ENCODE measurements at regions not wholly inside any gene's neighbourhood (a gene's known extent, or its start where the extent isn't known, plus 50 kb on each side); places are given as distances from the start of the nearest gene placed in this dataset.

- TF ChIP-seq, protein P1, sequence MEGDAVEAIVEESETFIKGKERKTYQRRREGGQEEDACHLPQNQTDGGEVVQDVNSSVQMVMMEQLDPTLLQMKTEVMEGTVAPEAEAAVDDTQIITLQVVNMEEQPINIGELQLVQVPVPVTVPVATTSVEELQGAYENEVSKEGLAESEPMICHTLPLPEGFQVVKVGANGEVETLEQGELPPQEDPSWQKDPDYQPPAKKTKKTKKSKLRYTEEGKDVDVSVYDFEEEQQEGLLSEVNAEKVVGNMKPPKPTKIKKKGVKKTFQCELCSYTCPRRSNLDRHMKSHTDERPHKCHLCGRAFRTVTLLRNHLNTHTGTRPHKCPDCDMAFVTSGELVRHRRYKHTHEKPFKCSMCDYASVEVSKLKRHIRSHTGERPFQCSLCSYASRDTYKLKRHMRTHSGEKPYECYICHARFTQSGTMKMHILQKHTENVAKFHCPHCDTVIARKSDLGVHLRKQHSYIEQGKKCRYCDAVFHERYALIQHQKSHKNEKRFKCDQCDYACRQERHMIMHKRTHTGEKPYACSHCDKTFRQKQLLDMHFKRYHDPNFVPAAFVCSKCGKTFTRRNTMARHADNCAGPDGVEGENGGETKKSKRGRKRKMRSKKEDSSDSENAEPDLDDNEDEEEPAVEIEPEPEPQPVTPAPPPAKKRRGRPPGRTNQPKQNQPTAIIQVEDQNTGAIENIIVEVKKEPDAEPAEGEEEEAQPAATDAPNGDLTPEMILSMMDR (IDR thresholded peaks at IDR 0.05): no peak
- TF ChIP-seq EZH2 (IDR thresholded peaks at IDR 0.05): no peak
These were observed 127.7 kb downstream of the DACT1 start for GRCh38 chr14:58765418-58765831.

All from neural progenitor cell (in vitro differentiated cells).